Right lobe of liver (tissue), 6 donors: ENCODE measurements at regions not wholly inside any gene's neighbourhood (a gene's known extent, or its start where the extent isn't known, plus 50 kb on each side); places are given as distances from the start of the nearest gene placed in this dataset.
A peak's percentile ranks its signal among the peaks of the same experiment; 100 is the strongest.

Source experiments
- ATAC-seq, 4 donors: fragments of 200-7000 bp; cut with Tn5 transposase; one replicate each; pipeline ENCODE4 v1.9.1; 2020; ENCODE audit warnings: mild to moderate bottlenecking in 4 of 4, moderate library complexity in 4 of 4
- DNase-seq, 3 donors: peaks; one replicate each; pipeline ENCODE4 v3.0.0-alpha.2; 2020
- H3K27ac ChIP-seq, 3 donors: fragments of 200-600 bp; one replicate each; pipeline ENCODE4 v1.8.0; 2022
- H3K27me3 ChIP-seq, 2 donors: fragments of 200-600 bp; one replicate each; pipeline ENCODE4 v1.8.0; 2022
- H3K36me3 ChIP-seq, 4 donors: fragments of 200-600 bp; sonication (generic) in 1 of 4; one replicate each; pipeline versions ENCODE4 v1.5.1 to v1.8.0; 2017 to 2022; ENCODE audit warnings: control low read depth in 1 of 4
- H3K4me1 ChIP-seq, 4 donors: fragments of 200-600 bp; sonication (generic) in 1 of 4; one replicate each; pipeline versions ENCODE4 v1.5.1 to v1.8.0; 2017 to 2022; ENCODE audit warnings: control low read depth in 1 of 4
- H3K4me3 ChIP-seq, 3 donors: fragments of 200-600 bp; one replicate each; pipeline ENCODE4 v1.8.0; 2022
- H3K9me3 ChIP-seq, 4 donors: fragments of 200-600 bp; sonication (generic) in 1 of 4; one replicate each; pipeline versions ENCODE4 v1.5.1 to v1.8.0; 2017 to 2022; ENCODE audit warnings: control low read depth in 1 of 4
- POLR2A ChIP-seq: fragments of 450-650 bp; IDR thresholded peaks from one replicate; pipeline ENCODE4 v1.6.1; 2017; ENCODE audit warnings: antibody characterized with exemption, mild to moderate bottlenecking
- WGBS: methylation state at CpG from one replicate; pipeline ENCODE4 v1.1.6; 2018; ENCODE audit warnings: low coverage, low lambda C conversion rate; ENCODE audit not compliant: insufficient coverage; ENCODE audit errors: missing lambda C conversion rate; 5-methylcytosine and 5-hydroxymethylcytosine counted together
- intact Hi-C, 2 donors: fragments of 100-400 bp; cut with DNase I; formaldehyde crosslinking; loops; one replicate each; pipeline versions ENCODE4 v1.11.2 to v1.14.1; 2022
- TF ChIP-seq, protein P1 (sequence below), 4 donors: fragments of 200-600 bp in 3 of 4; fragments of 450-650 bp in 1 of 4; IDR thresholded peaks; one replicate each; pipeline versions ENCODE4 v1.5.1 to v1.8.0; 2016 to 2022; ENCODE audit warnings: antibody characterized with exemption in 4 of 4, mild to moderate bottlenecking in 2 of 4
- donor health status: DM: no; HTN: yes; CAD: no.
- donor health status: DM: no; HTN: no; CAD: no.
- donor health status: DM: no; HTN: no; CAD: no.
- donor health status: DM: no; HTN: yes; CAD: no.
- donor health status: DM: no; HTN: yes; CAD: no.

DNA sequence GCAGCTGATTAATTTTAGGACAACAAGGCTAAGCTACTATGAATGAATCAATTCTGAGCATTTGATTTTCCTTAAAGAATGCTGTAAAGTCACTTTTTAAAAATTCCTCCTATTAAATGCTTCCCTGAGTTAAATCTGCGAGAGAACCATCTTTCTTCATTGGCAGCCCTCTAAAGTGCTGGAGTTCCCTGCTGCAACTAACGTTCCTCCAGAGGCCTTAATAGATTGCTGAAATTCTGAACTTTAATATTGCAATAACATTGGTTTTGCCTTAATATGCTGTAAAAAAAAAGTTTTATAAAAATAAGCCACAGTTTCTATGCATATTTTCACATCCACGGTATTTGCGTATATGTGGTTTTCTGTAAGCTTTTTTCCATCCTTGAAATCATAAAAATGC lies 298.0 kb upstream of the PIK3R1 start:
- no peaks in the 10 kb centered on the region for H3K9me3 ChIP-seq
- WGBS: 80% methylated on average over 4 of the region's 4 CpGs
- H3K36me3 ChIP-seq: no peaks in the 10 kb centered on the region
- H3K4me3 ChIP-seq: no peak overlapping the region
- no peak for ATAC-seq
- no peak overlapping the region for H3K27ac ChIP-seq
- H3K4me1 ChIP-seq: no peaks in the 10 kb centered on the region
- intact Hi-C loops: no loop called here
- no peaks in the 10 kb centered on the region for H3K27me3 ChIP-seq
- DNase-seq: no peak
- TF ChIP-seq, protein P1, sequence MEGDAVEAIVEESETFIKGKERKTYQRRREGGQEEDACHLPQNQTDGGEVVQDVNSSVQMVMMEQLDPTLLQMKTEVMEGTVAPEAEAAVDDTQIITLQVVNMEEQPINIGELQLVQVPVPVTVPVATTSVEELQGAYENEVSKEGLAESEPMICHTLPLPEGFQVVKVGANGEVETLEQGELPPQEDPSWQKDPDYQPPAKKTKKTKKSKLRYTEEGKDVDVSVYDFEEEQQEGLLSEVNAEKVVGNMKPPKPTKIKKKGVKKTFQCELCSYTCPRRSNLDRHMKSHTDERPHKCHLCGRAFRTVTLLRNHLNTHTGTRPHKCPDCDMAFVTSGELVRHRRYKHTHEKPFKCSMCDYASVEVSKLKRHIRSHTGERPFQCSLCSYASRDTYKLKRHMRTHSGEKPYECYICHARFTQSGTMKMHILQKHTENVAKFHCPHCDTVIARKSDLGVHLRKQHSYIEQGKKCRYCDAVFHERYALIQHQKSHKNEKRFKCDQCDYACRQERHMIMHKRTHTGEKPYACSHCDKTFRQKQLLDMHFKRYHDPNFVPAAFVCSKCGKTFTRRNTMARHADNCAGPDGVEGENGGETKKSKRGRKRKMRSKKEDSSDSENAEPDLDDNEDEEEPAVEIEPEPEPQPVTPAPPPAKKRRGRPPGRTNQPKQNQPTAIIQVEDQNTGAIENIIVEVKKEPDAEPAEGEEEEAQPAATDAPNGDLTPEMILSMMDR (IDR thresholded peaks at IDR 0.05): no peak
- no peak for TF ChIP-seq POLR2A

DNA sequence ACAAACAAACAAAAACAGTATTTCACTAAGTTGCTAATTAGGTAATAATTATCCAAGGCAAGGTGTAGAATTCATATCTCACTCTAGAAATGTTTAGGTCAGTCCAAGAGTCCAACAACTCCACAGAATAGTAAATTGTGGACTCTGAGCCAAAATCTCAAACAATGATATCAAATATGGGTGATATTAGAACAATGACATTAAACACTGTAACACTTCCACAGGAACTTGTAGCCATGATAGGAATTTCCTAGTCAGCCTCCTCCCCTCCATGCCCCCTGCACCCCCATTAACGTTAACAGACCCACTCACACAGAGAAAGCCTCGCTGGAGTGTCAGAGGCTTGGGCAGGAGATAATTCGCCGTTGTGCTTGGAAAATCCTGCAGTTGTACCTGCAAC lies 305.0 kb upstream of the PIK3R1 start:
- H3K4me1 ChIP-seq: no peaks in the 10 kb centered on the region
- H3K27me3 ChIP-seq: no peaks in the 10 kb centered on the region
- intact Hi-C loops: no loop called here
- 89% methylated on average over 4 of the region's 4 CpGs for WGBS
- peak in 3 of 4 donors; percentile 30 to 45 (median 33) for ATAC-seq
- no peak overlapping the region for H3K4me3 ChIP-seq
- TF ChIP-seq POLR2A: no peak
- TF ChIP-seq, protein P1 (IDR thresholded peaks at IDR 0.05): no peak
- H3K36me3 ChIP-seq: no peaks in the 10 kb centered on the region
- DNase-seq: no peak
- no peaks in the 10 kb centered on the region for H3K9me3 ChIP-seq
- H3K27ac ChIP-seq: no peak overlapping the region

DNA sequence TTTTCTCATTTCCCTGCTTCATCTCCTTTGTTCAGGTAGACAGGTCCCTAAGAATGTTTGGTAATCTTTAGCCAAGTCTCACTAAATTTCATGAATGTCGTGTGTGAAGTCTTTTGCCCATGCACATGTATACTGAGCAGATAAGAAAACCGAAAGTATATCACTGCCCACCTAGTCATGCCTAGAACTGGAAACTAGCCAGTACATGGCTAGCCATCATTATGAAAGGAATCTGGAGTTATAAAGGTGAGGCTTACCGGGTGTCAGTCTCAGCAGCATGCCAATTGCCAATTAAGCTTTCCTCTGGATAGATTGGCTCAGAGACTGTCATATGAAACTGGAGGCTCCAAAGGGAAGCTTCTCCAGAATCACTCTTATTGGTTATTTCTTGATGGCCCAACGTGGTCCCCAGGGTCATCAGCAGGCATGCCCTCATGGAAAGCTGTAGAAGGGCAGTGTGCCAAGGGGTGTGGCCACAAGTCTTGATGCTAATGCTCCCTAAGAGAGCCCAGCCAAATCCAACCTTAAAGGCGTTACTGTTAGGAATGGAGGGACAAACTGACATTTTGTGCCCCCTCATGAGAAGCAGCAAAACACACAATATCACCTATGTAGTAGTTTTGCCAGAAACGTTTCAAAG lies 307.3 kb upstream of the PIK3R1 start:
- Histone ChIP-seq H3K27ac (no peak overlapping the region), H3K4me1 (no peaks in the 10 kb centered on the region), H3K4me3 (no peak overlapping the region), H3K36me3 (no peaks in the 10 kb centered on the region), H3K27me3 (no peaks in the 10 kb centered on the region), H3K9me3 (no peaks in the 10 kb centered on the region)
- ATAC-seq (no peak), DNase-seq (no peak)
- 64% methylated on average over 4 of the region's 6 CpGs for WGBS
- intact Hi-C loops: no loop called here
- TF ChIP-seq, protein P1 (IDR thresholded peaks at IDR 0.05): no peak
- TF ChIP-seq POLR2A: no peak

DNA sequence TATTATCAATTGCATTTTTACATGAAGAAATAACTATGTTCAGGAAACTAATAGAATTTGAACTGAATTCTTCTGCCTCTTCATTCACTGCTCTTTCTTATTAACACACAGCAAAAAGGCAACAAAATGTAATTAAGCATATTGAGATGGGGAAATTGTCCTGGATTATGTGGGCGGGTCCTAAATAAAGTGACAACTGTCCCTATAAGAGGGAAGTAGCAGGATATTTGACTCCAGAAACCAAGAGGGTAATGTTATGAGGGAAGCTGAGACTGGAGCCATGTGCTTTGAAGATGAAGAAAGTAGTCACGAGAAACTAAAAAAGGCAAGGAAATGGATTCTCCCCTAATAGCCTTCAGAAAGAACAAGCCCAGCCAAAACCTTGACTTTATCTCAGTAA lies 311.2 kb upstream of the PIK3R1 start:
- intact Hi-C loops: no loop called here
- WGBS: 71% methylated on average over 2 of the region's 2 CpGs
- no peaks in the 10 kb centered on the region for H3K9me3 ChIP-seq

More for the DNA sequence above, 311.2 kb upstream of the PIK3R1 start:
- Histone ChIP-seq H3K27ac (no peak overlapping the region), H3K36me3 (no peaks in the 10 kb centered on the region), H3K4me1 (no peaks in the 10 kb centered on the region), H3K27me3 (no peaks in the 10 kb centered on the region), H3K4me3 (no peak overlapping the region)
- ATAC-seq (no peak), DNase-seq (no peak)
- TF ChIP-seq, protein P1 (IDR thresholded peaks at IDR 0.05): no peak
- TF ChIP-seq POLR2A: no peak
